CD4-positive, alpha-beta T cell treated with Interleukin-21 for 1 hour (primary cell): ENCODE measurements at regions not wholly inside any gene's neighbourhood (a gene's known extent, or its start where the extent isn't known, plus 50 kb on each side); places are given as distances from the start of the nearest gene placed in this dataset.
"Not testable (repeated sequence)": the region's sequence is repeated elsewhere in the genome, so short reads cannot be mapped to it uniquely, and the experiment has no call there.

Source experiments
- DNase-seq: peaks from one replicate; pipeline ENCODE4 v3.0.0-alpha.2; 2020

GRCh38 chr11:122440811-122441665 is 214.5 kb upstream of the UBASH3B start:
- no peak for DNase-seq

- no peak for DNase-seq
Observed at GRCh38 chr11:122439866-122440810, 215.4 kb upstream of the UBASH3B start.

GRCh38 chr11:122436188-122436555 is 219.3 kb upstream of the UBASH3B start:
- DNase-seq = no peak

- DNase-seq = no peak
Observed at GRCh38 chr11:122435540-122436187, 219.9 kb upstream of the UBASH3B start.

- DNase-seq = no peak
Observed at GRCh38 chr11:122434786-122435185, 220.7 kb upstream of the UBASH3B start.

DNA sequence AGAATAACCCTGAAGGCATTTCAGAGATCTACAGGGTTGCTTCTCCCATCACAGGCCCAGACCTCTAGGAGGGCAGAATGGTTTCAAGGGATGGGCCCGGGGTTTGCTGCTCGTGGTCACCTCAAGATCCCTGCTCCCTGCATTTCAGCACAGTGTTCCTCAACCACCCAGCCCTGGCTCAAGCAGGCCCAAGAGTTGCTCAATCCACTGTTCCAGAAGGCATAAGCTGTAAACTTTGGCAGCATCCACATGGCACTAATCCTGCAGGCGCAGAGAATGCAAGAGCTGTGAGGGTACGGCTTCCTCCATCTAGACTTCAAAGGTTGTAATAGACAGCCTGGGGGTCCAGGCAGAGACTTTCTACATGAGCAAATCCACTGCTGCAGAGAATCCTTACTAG is 225.0 kb upstream of the UBASH3B start:
- no peak for DNase-seq

DNA sequence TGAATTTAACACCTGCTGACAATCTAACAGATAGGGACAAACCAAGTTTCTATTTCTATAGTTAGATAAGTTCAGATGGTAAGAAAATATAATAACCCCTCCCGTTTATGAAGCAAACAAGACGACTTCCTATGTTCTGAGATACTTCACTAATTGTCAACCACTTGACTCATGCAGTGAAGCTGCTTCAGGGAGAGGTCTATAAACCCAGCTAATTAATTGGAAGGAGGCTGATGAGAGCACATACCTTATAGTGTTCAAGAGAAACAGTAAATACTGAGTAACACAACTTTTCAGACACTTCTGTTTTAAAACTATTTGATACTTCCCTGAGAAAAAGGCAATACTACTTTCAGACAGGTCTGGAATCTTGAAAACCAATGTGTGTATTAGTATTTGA is 229.4 kb upstream of the UBASH3B start:
- no peak for DNase-seq

DNA sequence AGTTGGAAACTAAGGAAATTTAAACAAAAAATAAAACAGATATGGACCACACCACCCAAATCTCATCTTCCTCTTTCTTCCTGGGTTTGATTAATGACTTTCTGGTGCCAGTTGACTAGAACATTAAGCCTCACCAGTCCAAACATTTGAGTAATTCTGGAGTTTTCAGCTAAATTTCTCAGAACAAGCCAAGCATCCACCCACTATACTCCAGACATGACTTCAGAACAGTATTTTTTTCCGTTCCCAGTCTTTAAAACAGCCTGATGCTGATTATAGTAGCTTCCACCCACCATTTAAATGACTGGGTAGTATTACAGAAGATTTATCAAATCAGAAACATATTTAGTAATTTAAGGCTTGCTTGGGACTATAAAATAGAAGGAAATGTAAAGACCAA is 230.9 kb upstream of the UBASH3B start:
- no peak for DNase-seq

- no peak for DNase-seq
Observed at GRCh38 chr11:122423886-122424285, 231.6 kb upstream of the UBASH3B start.

DNA sequence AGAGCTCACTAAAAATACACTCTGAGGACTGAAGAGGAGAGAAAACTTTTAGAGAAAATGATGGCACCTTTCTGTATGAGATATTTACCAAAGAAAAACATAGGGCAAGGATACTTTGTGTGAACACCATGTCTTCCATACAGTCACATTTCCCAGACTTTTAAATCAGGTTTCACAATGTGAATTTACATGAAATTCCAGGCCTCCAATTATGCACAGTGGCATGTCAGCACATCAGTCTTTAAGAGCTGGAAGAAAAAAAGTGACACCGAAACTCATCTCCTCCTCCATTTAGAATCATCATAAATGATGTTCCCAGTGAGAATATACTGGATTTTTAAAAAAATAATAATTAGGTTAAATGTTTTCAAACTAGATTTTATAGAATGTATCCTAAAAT is 232.2 kb upstream of the UBASH3B start:
- no peak for DNase-seq

- DNase-seq = no peak
Observed at GRCh38 chr11:122422682-122423081, 232.8 kb upstream of the UBASH3B start.

GRCh38 chr11:122421702-122422101 is 233.8 kb upstream of the UBASH3B start:
- no peak for DNase-seq

DNA sequence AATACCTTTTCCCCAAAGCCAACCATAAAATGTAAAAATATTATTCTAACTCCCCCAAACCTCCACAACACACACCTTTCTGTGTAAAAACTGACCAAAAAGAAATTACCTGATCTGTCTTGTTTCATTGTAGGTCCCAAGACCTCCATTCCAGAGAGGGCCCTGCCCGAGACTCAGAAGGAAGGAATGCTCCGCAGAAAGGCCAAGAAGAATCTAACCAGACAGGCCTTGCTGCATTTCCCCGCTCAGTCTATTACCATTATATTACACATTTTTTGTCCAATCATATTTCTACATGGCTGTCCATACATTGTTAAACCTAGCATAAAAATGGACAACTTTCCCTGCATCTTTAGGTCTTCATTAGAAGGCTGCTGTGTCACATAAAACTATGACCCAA is 237.5 kb upstream of the UBASH3B start:
- DNase-seq = no peak

- DNase-seq = no peak
Observed at GRCh38 chr11:122414406-122415018, 241.0 kb upstream of the UBASH3B start.

- DNase-seq = no peak
Observed at GRCh38 chr11:122413677-122414076, 241.8 kb upstream of the UBASH3B start.

DNA sequence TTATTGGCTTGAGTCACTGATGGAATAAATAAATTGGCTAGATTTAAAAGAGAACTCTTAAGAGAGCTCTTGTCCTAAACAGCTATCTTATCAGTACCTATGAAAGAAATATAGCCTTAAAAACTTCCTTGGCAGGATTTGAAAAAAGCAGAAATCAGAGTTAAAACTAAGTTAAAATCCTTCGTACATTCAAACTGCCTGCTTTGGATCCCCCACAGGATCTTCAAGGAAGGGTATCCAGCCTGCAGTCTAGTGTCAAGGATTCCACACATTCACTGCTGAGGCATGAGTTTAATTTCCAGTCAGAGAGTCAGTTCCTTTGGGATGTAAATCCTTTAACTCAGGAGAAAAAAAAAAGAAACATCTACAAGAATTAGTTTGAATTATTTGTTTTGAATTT is 242.9 kb upstream of the UBASH3B start:
- DNase-seq = no peak

- no peak for DNase-seq
Observed at GRCh38 chr11:122406466-122406865, 249.1 kb upstream of the UBASH3B start.

DNA sequence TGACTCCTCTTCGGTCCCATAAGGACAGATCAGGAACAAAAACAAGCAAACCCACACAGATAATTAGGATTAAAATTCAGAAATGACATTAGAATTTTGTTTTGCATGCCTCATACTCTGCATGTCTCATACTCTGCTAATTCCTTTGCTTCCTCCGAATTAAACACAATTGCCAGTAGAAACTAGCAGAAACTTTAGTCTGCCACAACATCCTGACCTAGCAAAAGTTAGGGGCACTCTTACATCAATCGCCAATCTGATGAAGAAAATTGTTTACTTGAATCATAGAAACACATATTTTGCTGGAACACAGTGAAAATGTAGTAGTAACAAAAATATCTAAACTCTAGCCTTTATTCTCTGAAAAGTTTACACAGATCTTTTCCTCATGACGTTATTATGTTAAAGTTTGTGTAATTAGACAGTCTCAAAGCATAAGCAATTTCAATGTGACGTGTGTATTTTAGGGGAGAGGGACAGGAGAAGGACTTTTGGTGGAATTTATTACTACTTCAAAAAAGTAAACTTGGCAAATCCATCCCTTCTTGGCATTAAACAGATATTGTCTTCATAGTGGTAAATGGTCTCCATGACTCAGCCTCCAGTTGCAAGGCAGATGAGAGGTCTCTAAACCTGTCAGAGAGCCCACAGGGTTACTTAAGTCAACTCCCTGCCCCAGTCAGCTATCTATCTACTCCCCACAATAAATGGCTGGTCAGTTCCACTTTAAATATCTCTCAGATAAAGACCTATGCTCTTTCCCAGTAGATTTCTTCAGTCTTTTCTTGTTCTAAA is 249.8 kb upstream of the UBASH3B start:
- no peak for DNase-seq

DNA sequence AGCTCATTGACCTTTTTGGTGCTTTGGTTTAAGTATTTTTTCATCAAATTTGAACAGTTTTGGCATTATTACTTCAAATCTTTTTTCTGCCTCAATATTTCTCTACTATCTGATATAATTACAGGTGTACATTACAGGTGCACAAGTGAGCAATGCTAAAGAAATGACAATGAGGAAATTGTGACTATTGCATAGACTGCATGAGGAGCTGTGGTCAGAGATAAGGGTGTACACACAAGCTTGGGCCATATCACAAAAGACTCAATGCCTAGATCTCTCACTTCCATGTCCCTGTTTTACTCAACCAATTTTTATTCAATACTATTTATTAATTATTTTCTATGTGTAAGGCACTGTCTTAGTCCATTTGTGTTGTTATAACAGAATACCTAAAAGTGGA is 251.0 kb upstream of the UBASH3B start:
- DNase-seq = no peak

DNA sequence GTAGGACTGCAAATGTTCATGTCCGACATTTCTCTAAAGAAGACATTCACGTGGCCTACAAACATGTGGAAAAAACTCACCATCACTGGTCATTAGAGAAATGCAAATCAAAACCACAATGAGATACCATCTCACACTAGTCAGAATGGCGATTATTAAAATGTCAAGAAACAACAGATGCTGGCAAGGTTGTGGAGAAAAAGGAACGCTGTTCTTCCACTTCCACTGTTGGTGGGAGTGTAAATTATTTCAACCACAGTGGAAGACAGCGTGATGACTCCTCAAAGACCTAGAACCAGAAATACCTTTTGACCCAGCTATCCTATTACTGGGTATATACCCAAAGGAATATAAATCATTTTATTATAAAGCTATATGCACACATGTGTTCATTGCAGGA is 253.9 kb upstream of the UBASH3B start:
- DNase-seq = not testable (repeated sequence)

GRCh38 chr11:122399375-122399774 is 256.1 kb upstream of the UBASH3B start:
- DNase-seq = no peak

DNA sequence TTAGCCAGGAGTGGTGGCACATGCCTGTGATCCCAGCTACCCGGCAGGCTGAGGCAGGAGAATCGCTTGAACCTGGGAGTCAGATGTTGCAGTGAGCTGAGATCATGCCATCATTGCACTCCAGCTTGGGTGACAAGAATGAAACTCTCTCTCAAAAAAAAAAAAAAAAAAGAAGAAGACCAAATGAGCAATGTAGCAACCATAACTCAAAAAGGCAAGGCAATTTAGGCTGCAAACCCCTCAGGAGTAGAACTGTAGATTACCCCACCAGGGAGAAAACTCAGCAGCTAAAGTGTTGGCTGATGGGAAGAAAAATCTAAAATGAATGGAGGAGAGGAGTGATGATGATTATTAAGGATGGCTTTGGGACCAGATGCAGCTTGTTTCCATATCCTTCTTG is 256.7 kb upstream of the UBASH3B start:
- no peak for DNase-seq
